DOHH2 (cell line): ENCODE measurements at regions not wholly inside any gene's neighbourhood (a gene's known extent, or its start where the extent isn't known, plus 50 kb on each side); places are given as distances from the start of the nearest gene placed in this dataset.

Experiments
- H3F3A ChIP-seq: fragments of 200-600 bp; sonication (generic), shearing (Covaris generic); 2 replicates; pipeline ENCODE4 v1.6.0; 2016; ENCODE audit warnings: antibody characterized with exemption, mild to moderate bottlenecking; ENCODE audit not compliant: control insufficient read depth, insufficient read depth
- H3K27ac ChIP-seq: fragments of 200-600 bp; sonication (generic); 2 replicates; pipeline ENCODE4 v1.5.1; 2014; ENCODE audit warnings: low read depth, mild to moderate bottlenecking, low read length, moderate library complexity
- H3K27me3 ChIP-seq: fragments of 200-600 bp; sonication (generic); 2 replicates; pipeline ENCODE4 v1.6.1; 2014; ENCODE audit warnings: mild to moderate bottlenecking, low read length, mixed read lengths; ENCODE audit not compliant: control insufficient read depth
- H3K36me3 ChIP-seq: fragments of 200-600 bp; sonication (generic); 2 replicates; pipeline ENCODE4 v1.6.1; 2014; ENCODE audit warnings: mild to moderate bottlenecking, low read length, moderate library complexity, mixed read lengths; ENCODE audit not compliant: control insufficient read depth
- H3K4me1 ChIP-seq: fragments of 200-600 bp; sonication (generic); 2 replicates; pipeline ENCODE4 v1.6.1; 2014; ENCODE audit warnings: mild to moderate bottlenecking, low read length, mixed read lengths; ENCODE audit not compliant: control insufficient read depth
- H3K4me2 ChIP-seq: fragments of 200-600 bp; sonication (generic); 2 replicates; pipeline ENCODE4 v1.6.0; 2014; ENCODE audit warnings: mild to moderate bottlenecking, low read length, moderate library complexity
- H3K4me3 ChIP-seq: fragments of 200-600 bp; sonication (generic); 2 replicates; pipeline ENCODE4 v1.5.1; 2014; ENCODE audit warnings: mild to moderate bottlenecking, low read length, mixed read lengths
- H3K79me2 ChIP-seq: fragments of 200-600 bp; sonication (generic); 2 replicates; pipeline ENCODE4 v1.6.1; 2014; ENCODE audit warnings: mild to moderate bottlenecking, low read length, mixed read lengths; ENCODE audit not compliant: control insufficient read depth
- H3K9me2 ChIP-seq: fragments of 200-600 bp; sonication (generic); replicated peaks from 2 replicates; pipeline ENCODE4 v1.6.1; 2014; ENCODE audit warnings: mild to moderate bottlenecking, low read length, mixed read lengths; ENCODE audit not compliant: control insufficient read depth
- H3K9me3 ChIP-seq: fragments of 200-600 bp; sonication (generic); 2 replicates; pipeline ENCODE4 v1.6.1; 2014; ENCODE audit warnings: antibody characterized with exemption, low read length, mixed read lengths; ENCODE audit not compliant: control insufficient read depth, insufficient read depth
- H4K20me1 ChIP-seq: fragments of 200-600 bp; sonication (generic); 2 replicates; pipeline ENCODE4 v1.6.0; 2014; ENCODE audit warnings: low read depth, mild to moderate bottlenecking, antibody characterized with exemption, low read length, moderate library complexity; ENCODE audit not compliant: control insufficient read depth, insufficient read depth
- CTCF ChIP-seq: fragments of 200-600 bp; sonication (generic); IDR thresholded peaks from one replicate; pipeline ENCODE4 v1.5.1; 2014; ENCODE audit warnings: antibody characterized with exemption, mild to moderate bottlenecking, low read depth, low read length; ENCODE audit not compliant: poor library complexity, severe bottlenecking
- EZH2phosphoT487 ChIP-seq: fragments of 200-600 bp; sonication (generic); IDR thresholded peaks from 2 replicates; pipeline ENCODE4 v1.6.1; 2017; ENCODE audit warnings: borderline replicate concordance, mild to moderate bottlenecking, antibody characterized with exemption, low read length, moderate library complexity, mixed read lengths

- H3K27ac ChIP-seq, result no peak overlapping the region
- H3K79me2 ChIP-seq, result no peaks in the 10 kb centered on the region
- H3K9me2 ChIP-seq, result no peaks in the 10 kb centered on the region
- no peaks in the 10 kb centered on the region for H3K27me3 ChIP-seq
- H4K20me1 ChIP-seq, result no peaks in the 10 kb centered on the region
- no peak overlapping the region for H3K4me3 ChIP-seq
- H3F3A ChIP-seq, result no peaks in the 10 kb centered on the region
- H3K36me3 ChIP-seq, result no peaks in the 10 kb centered on the region
- no peak overlapping the region for H3K4me2 ChIP-seq
- no peak for TF ChIP-seq CTCF
- TF ChIP-seq EZH2phosphoT487, result no peak
- H3K4me1 ChIP-seq, result no peaks in the 10 kb centered on the region
- no peaks in the 10 kb centered on the region for H3K9me3 ChIP-seq
Observed at GRCh38 chr6:122890250-122890649, 101.2 kb downstream of the SMPDL3A start.

GRCh38 chr6:122894791-122895190 is 101.2 kb upstream of the CLVS2 start:
- no peaks in the 10 kb centered on the region for H3K27me3 ChIP-seq
- no peaks in the 10 kb centered on the region for H3F3A ChIP-seq
- no peaks in the 10 kb centered on the region for H3K79me2 ChIP-seq
- no peaks in the 10 kb centered on the region for H3K9me3 ChIP-seq
- H3K9me2 ChIP-seq, result no peaks in the 10 kb centered on the region
- no peaks in the 10 kb centered on the region for H4K20me1 ChIP-seq
- H3K4me1 ChIP-seq, result no peaks in the 10 kb centered on the region
- no peak overlapping the region for H3K4me3 ChIP-seq
- no peak overlapping the region for H3K27ac ChIP-seq
- H3K36me3 ChIP-seq, result no peaks in the 10 kb centered on the region
- TF ChIP-seq EZH2phosphoT487 (no peak), CTCF (no peak)
- no peak overlapping the region for H3K4me2 ChIP-seq

GRCh38 chr6:122902326-122902725 is 93.7 kb upstream of the CLVS2 start:
- Histone ChIP-seq H3K36me3 (no peaks in the 10 kb centered on the region), H3K4me1 (no peaks in the 10 kb centered on the region), H3K27ac (no peak overlapping the region), H3K27me3 (no peaks in the 10 kb centered on the region), H3K4me3 (no peak overlapping the region), H3K9me2 (no peaks in the 10 kb centered on the region), H3K9me3 (no peaks in the 10 kb centered on the region), H3K4me2 (no peak overlapping the region), H4K20me1 (no peaks in the 10 kb centered on the region), H3F3A (no peaks in the 10 kb centered on the region), H3K79me2 (no peaks in the 10 kb centered on the region)
- no peak for TF ChIP-seq CTCF
- no peak for TF ChIP-seq EZH2phosphoT487
